H9 (cell line): ENCODE measurements at regions not wholly inside any gene's neighbourhood (a gene's known extent, or its start where the extent isn't known, plus 50 kb on each side); places are given as distances from the start of the nearest gene placed in this dataset.

Experiments
- DNase-seq: peaks from one replicate; pipeline ENCODE4 v3.0.0-alpha.2; 2017
- H2AFZ ChIP-seq: one replicate; pipeline ENCODE4 v1.6.1; 2013; ENCODE audit warnings: mild to moderate bottlenecking, low read length, control low read depth, moderate library complexity
- H2AK5ac ChIP-seq: 2 replicates; pipeline ENCODE4 v1.6.1; 2013; ENCODE audit warnings: low read length, control low read depth, mixed read lengths; ENCODE audit not compliant: insufficient read length
- H2BK120ac ChIP-seq: one replicate; pipeline ENCODE4 v1.6.1; 2013; ENCODE audit warnings: low read depth, mild to moderate bottlenecking, low read length, control low read depth, inconsistent platforms; ENCODE audit not compliant: poor library complexity, severe bottlenecking
- H2BK12ac ChIP-seq: 2 replicates; pipeline ENCODE4 v1.6.1; 2013; ENCODE audit warnings: low read length, control low read depth, mixed read lengths, low read depth; ENCODE audit not compliant: insufficient read length
- H2BK15ac ChIP-seq: 2 replicates; pipeline ENCODE4 v1.6.1; 2013; ENCODE audit warnings: low read depth, low read length, control low read depth
- H2BK20ac ChIP-seq: one replicate; pipeline ENCODE4 v1.6.1; 2013; ENCODE audit warnings: low read depth, mild to moderate bottlenecking, low read length, control low read depth, inconsistent platforms; ENCODE audit not compliant: poor library complexity, severe bottlenecking
- H2BK5ac ChIP-seq: 2 replicates; pipeline ENCODE4 v1.6.1; 2013; ENCODE audit warnings: low read length, control low read depth, mixed read lengths; ENCODE audit not compliant: insufficient read length
- H3K14ac ChIP-seq: 2 replicates; pipeline ENCODE4 v1.6.1; 2013; ENCODE audit warnings: low read length, control low read depth; ENCODE audit not compliant: insufficient read depth
- H3K18ac ChIP-seq: 2 replicates; pipeline ENCODE4 v1.6.1; 2013; ENCODE audit warnings: low read depth, mild to moderate bottlenecking, mixed read lengths, low read length, control low read depth; ENCODE audit not compliant: insufficient read length
- H3K23ac ChIP-seq: 2 replicates; pipeline ENCODE4 v1.6.1; 2013; ENCODE audit warnings: low read length, control low read depth, mixed read lengths, low read depth; ENCODE audit not compliant: insufficient read length
- H3K23me2 ChIP-seq: 2 replicates; pipeline ENCODE4 v1.6.1; 2013; ENCODE audit warnings: low read depth, mild to moderate bottlenecking, mixed read lengths, low read length, control low read depth; ENCODE audit not compliant: insufficient read length, poor library complexity, severe bottlenecking
- H3K27ac ChIP-seq: 2 replicates; pipeline ENCODE4 v1.5.1; 2013; ENCODE audit warnings: low read length, control low read depth, mixed read lengths, low read depth; ENCODE audit not compliant: insufficient read length
- H3K27me3 ChIP-seq: 2 replicates; pipeline ENCODE4 v1.6.1; 2013; ENCODE audit warnings: low read length, control low read depth, inconsistent platforms; ENCODE audit not compliant: insufficient read depth
- H3K4ac ChIP-seq: 2 replicates; pipeline ENCODE4 v1.6.1; 2013; ENCODE audit warnings: low read depth, mild to moderate bottlenecking, control low read depth, inconsistent platforms, low read length, moderate library complexity
- H3K4me1 ChIP-seq: 2 replicates; pipeline ENCODE4 v1.6.1; 2013; ENCODE audit warnings: low read length, control low read depth, inconsistent platforms; ENCODE audit not compliant: insufficient read depth
- H3K4me2 ChIP-seq: 2 replicates; pipeline ENCODE4 v1.6.1; 2013; ENCODE audit warnings: low read length, control low read depth, mixed read lengths; ENCODE audit not compliant: insufficient read length, insufficient read depth
- H3K56ac ChIP-seq: 2 replicates; pipeline ENCODE4 v1.6.1; 2013; ENCODE audit warnings: low read depth, mild to moderate bottlenecking, mixed read lengths, low read length, control low read depth; ENCODE audit not compliant: insufficient read length
- H3K79me1 ChIP-seq: 2 replicates; pipeline ENCODE4 v1.6.1; 2013; ENCODE audit warnings: low read depth, mild to moderate bottlenecking, moderate library complexity, low read length, control low read depth, inconsistent platforms; ENCODE audit not compliant: insufficient read depth, poor library complexity, severe bottlenecking
- H3K79me2 ChIP-seq: 2 replicates; pipeline ENCODE4 v1.6.1; 2013; ENCODE audit warnings: low read length, control low read depth, inconsistent platforms; ENCODE audit not compliant: insufficient read depth
- H3K9ac ChIP-seq: 2 replicates; pipeline ENCODE4 v1.6.1; 2013; ENCODE audit warnings: low read length, control low read depth, mixed read lengths; ENCODE audit not compliant: insufficient read length; ENCODE audit errors: extremely low read depth
- H3K9me3 ChIP-seq: one replicate; pipeline ENCODE4 v1.6.1; 2013; ENCODE audit warnings: low read depth, low read length, inconsistent platforms; ENCODE audit not compliant: control insufficient read depth
- H3T11ph ChIP-seq: one replicate; pipeline ENCODE4 v1.6.1; 2013; ENCODE audit warnings: mild to moderate bottlenecking, low read length, control low read depth, inconsistent platforms
- H4K20me1 ChIP-seq: one replicate; pipeline ENCODE4 v1.6.1; 2013; ENCODE audit not compliant: control insufficient read depth, insufficient read length, insufficient read depth
- H4K5ac ChIP-seq: 2 replicates; pipeline ENCODE4 v1.6.1; 2013; ENCODE audit warnings: low read depth, mild to moderate bottlenecking, mixed read lengths, low read length, control low read depth; ENCODE audit not compliant: insufficient read length
- H4K8ac ChIP-seq: replicated peaks from 2 replicates; pipeline ENCODE4 v1.6.1; 2013; ENCODE audit warnings: low read length, control low read depth, mixed read lengths, low read depth; ENCODE audit not compliant: insufficient read length
- H4K91ac ChIP-seq: 2 replicates; pipeline ENCODE4 v1.6.1; 2013; ENCODE audit warnings: low read depth, mild to moderate bottlenecking, moderate library complexity, mixed read lengths, low read length, control low read depth; ENCODE audit not compliant: insufficient read length
- H3K27ac Mint-ChIP-seq, 3 experiments: 2 replicates in 2 of 3; 3 replicates in 1 of 3; pipeline ENCODE4 v1.8.0; 2020 to 2021; ENCODE audit warnings: mixed read lengths in 3 of 3, mild to moderate bottlenecking in 1 of 3, moderate library complexity in 1 of 3
- H3K27me3 Mint-ChIP-seq: 2 replicates; pipeline ENCODE4 v1.8.0; 2021; ENCODE audit warnings: low read depth, mild to moderate bottlenecking, moderate library complexity, mixed read lengths
- H3K36me3 Mint-ChIP-seq, 3 experiments: 2 replicates in 2 of 3; 3 replicates in 1 of 3; pipeline ENCODE4 v1.8.0; 2020 to 2021; ENCODE audit warnings: low read depth in 3 of 3, mixed read lengths in 3 of 3; ENCODE audit not compliant: insufficient read depth in 1 of 3
- H3K4me1 Mint-ChIP-seq, 2 experiments: 2 replicates each; pipeline ENCODE4 v1.8.0; 2020; ENCODE audit warnings: mixed read lengths in 2 of 2
- H3K4me3 Mint-ChIP-seq, 2 experiments: 2 replicates in 1 of 2; 3 replicates in 1 of 2; pipeline ENCODE4 v1.8.0; 2020 to 2021; ENCODE audit warnings: mild to moderate bottlenecking in 2 of 2, mixed read lengths in 2 of 2, moderate library complexity in 1 of 2
- H3K9me3 Mint-ChIP-seq, 2 experiments: 2 replicates in 1 of 2; 3 replicates in 1 of 2; pipeline ENCODE4 v1.8.0; 2020; ENCODE audit warnings: mild to moderate bottlenecking in 2 of 2, mixed read lengths in 2 of 2, moderate library complexity in 1 of 2
- CTCF ChIP-seq: fragments of 200-600 bp; sonication (generic); conservative IDR thresholded peaks from 3 replicates; pipeline ENCODE4 v1.8.0; 2021; ENCODE audit warnings: antibody characterized with exemption, mild to moderate bottlenecking
- WGBS: extraction: QIAGEN DNeasy Blood & Tissue Kit; methylation state at CpG from one replicate; pipeline ENCODE4 v1.1.7; 2013; ENCODE audit warnings: missing lambda C conversion rate, low lambda C conversion rate, mixed read lengths; ENCODE audit not compliant: insufficient read length; ENCODE audit errors: extremely low coverage; 5-methylcytosine and 5-hydroxymethylcytosine counted together

- Histone ChIP-seq H2BK5ac (no peak overlapping the region), H2BK15ac (no peak overlapping the region), H2BK120ac (no peak overlapping the region), H3K14ac (no peak overlapping the region), H2AFZ (no peak overlapping the region), H3K18ac (no peak overlapping the region), H3K23me2 (no peaks in the 10 kb centered on the region), H4K8ac (no peak overlapping the region), H3K79me1 (no peaks in the 10 kb centered on the region), H4K5ac (no peak overlapping the region), H3K4me2 (no peak overlapping the region), H3K56ac (no peak overlapping the region), H3K9me3 (no peaks in the 10 kb centered on the region), H3K27ac (no peak overlapping the region), H3K23ac (no peak overlapping the region), H3K27me3 (no peaks in the 10 kb centered on the region), H3K9ac (no peak overlapping the region), H3K4ac (no peak overlapping the region), H3T11ph (no peak overlapping the region), H4K20me1 (no peaks in the 10 kb centered on the region), H3K79me2 (no peaks in the 10 kb centered on the region), H2AK5ac (no peak overlapping the region), H2BK12ac (no peak overlapping the region), H2BK20ac (no peak overlapping the region), H4K91ac (no peak overlapping the region), H3K4me1 (no peaks in the 10 kb centered on the region)
- no peak for DNase-seq
- no peak overlapping the region for H3K27ac Mint-ChIP-seq
- H3K4me3 Mint-ChIP-seq, result no peak overlapping the region
- no peaks in the 10 kb centered on the region for H3K9me3 Mint-ChIP-seq
- WGBS, result no CpG with 5 or more reads among the region's 5 CpGs
- H3K4me1 Mint-ChIP-seq, result peaks cover 4% of the 10 kb centered on the region in 2 experiments; a peak in 2 of 4 replicates
- peaks cover 1% of the 10 kb centered on the region; the same call in 1 of the 2 replicates for H3K27me3 Mint-ChIP-seq
- TF ChIP-seq CTCF, result no peak
- no peaks in the 10 kb centered on the region for H3K36me3 Mint-ChIP-seq
Measured at GRCh38 chr20:24337551-24337950, 131.9 kb upstream of the SYNDIG1 start.
